ENCODE measurements at regions not wholly inside any gene's neighbourhood (a gene's known extent, or its start where the extent isn't known, plus 50 kb on each side); places are given as distances from the start of the nearest gene placed in this dataset.

DNA sequence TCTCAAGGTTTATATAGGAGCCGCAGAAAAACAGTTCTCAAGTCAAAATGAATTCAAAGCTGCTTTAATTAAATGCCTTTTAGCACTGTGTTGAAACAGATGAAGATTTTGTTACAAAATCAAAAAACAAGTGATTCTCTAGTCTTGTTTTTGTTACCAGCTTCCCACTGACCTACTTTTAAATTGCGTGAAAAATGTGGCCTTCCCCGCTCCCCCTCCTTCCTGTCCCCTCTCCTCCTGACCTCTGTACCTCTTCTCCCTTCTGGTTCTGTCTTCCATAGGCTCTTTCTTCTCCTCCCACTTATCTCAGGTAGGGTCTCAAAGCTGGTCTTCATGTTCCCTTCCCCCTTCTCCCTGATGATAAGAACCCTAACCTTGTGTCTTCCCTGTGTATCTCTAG is 90.0 kb upstream of the MDM1 start:
- Histone ChIP-seq H3K27ac (peak overlapping the region in 3 of 8 donors; percentile 29 to 36 (median 34)), H3K9me3 (no peaks in the 10 kb centered on the region), H3K4me3 (no peak overlapping the region), H3K36me3 (no peaks in the 10 kb centered on the region), H3K4me1 (peaks cover 0 to 48% (median 21%) of the 10 kb centered on the region in 6 donors), H3K27me3 (replicated peaks in 1 of 7) (no peaks in the 10 kb centered on the region)
- DNase-seq = no peak
- intact Hi-C loops (cut with DNase I; ENCODE audit: low total_unique reads) = no loop called here
- WGBS, 5 donors = 70 to 83% (median 75%) methylated on average over 3 of the region's 3 CpGs
- TF ChIP-seq POLR2AphosphoS5 (IDR thresholded peaks at IDR 0.05) (no peak), POLR2A (IDR thresholded peaks at IDR 0.05) (no peak)
- TF ChIP-seq, protein P1, sequence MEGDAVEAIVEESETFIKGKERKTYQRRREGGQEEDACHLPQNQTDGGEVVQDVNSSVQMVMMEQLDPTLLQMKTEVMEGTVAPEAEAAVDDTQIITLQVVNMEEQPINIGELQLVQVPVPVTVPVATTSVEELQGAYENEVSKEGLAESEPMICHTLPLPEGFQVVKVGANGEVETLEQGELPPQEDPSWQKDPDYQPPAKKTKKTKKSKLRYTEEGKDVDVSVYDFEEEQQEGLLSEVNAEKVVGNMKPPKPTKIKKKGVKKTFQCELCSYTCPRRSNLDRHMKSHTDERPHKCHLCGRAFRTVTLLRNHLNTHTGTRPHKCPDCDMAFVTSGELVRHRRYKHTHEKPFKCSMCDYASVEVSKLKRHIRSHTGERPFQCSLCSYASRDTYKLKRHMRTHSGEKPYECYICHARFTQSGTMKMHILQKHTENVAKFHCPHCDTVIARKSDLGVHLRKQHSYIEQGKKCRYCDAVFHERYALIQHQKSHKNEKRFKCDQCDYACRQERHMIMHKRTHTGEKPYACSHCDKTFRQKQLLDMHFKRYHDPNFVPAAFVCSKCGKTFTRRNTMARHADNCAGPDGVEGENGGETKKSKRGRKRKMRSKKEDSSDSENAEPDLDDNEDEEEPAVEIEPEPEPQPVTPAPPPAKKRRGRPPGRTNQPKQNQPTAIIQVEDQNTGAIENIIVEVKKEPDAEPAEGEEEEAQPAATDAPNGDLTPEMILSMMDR (IDR thresholded peaks at IDR 0.05 in 8 of 11, conservative IDR thresholded peaks at IDR 0.05 in 3 of 11) = no peak

DNA sequence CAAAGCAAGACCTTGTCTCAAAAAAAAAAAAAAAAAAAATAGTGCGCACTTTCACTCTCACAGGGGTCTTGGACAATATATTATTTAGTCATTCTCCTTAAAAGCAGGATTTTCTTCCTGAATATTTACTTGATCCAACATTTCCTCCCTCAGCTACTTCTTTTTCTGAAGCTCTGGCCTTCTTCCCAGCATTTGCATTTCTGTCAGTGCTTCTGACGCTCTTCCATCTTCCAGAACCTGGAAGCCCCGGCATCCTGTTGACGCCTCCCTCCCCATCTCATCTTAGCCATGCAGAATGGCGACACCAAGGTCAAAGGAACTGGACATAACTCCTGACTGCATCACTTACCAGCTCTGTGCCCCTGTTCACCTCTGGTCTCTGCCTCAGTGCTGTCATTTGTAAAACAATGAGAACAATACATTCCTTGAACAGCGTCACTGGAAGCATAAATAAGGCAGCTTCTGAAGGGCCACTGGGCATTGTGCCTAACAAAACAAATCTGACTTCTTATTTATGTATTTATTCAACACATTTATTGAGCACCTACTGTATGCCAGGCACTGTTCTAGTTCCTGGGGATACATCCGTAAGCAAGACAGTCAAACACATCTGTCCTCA is 90.9 kb upstream of the MDM1 start:
- peak overlapping the region in 2 of 8 donors; percentile 13 to 34 for H3K27ac ChIP-seq
- WGBS, 5 donors = 60 to 77% (median 68%) methylated on average over 7 of the region's 7 CpGs
- intact Hi-C loops (cut with DNase I; ENCODE audit: low total_unique reads) = no loop called here

DNA sequence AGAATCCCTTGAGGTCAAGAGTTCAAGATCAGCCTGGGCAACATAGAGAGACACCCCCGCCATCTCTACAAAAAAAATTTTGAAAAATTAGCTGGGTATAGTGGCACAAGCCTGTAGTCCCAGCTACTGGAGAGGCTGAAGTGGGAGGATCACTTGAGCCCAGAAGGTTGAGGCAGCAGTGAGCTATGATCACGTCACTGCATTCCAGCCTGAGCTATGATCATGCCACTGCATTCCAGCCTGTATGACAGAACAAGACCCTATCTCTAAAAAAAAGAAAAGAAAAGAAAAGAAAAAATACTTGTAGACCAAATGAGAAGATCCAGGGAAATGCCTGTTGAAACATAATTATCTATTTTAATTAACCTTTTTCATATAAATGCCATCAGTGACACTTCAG is 93.8 kb upstream of the MDM1 start:
- Histone ChIP-seq H3K27ac (peak overlapping the region in 1 of 8 donors; percentile 7), H3K4me1 (peaks cover 0 to 24% (median 11%) of the 10 kb centered on the region in 6 donors), H3K9me3 (no peaks in the 10 kb centered on the region), H3K36me3 (no peaks in the 10 kb centered on the region), H3K4me3 (no peak overlapping the region), H3K27me3 (replicated peaks in 1 of 7) (no peaks in the 10 kb centered on the region)
- WGBS, 5 donors = 79 to 93% (median 91%) methylated on average over 2 of the region's 2 CpGs
- TF ChIP-seq, protein P1 (IDR thresholded peaks at IDR 0.05 in 8 of 11, conservative IDR thresholded peaks at IDR 0.05 in 3 of 11) = no peak
- TF ChIP-seq POLR2A (IDR thresholded peaks at IDR 0.05) (no peak), POLR2AphosphoS5 (IDR thresholded peaks at IDR 0.05) (no peak)
- intact Hi-C loops (cut with DNase I; ENCODE audit: low total_unique reads) = no loop called here
- DNase-seq = no peak

More for the DNA sequence above, 90.9 kb upstream of the MDM1 start:
- TF ChIP-seq POLR2AphosphoS5 (IDR thresholded peaks at IDR 0.05) (no peak), POLR2A (IDR thresholded peaks at IDR 0.05) (no peak)
- TF ChIP-seq, protein P1 (IDR thresholded peaks at IDR 0.05 in 8 of 11, conservative IDR thresholded peaks at IDR 0.05 in 3 of 11) = no peak
- no peak for DNase-seq
- no peaks in the 10 kb centered on the region for H3K9me3 ChIP-seq
- H3K36me3 ChIP-seq = no peaks in the 10 kb centered on the region
- H3K4me3 ChIP-seq = no peak overlapping the region
- H3K27me3 ChIP-seq (replicated peaks in 1 of 7) = no peaks in the 10 kb centered on the region
- H3K4me1 ChIP-seq = peaks cover 0 to 40% (median 20%) of the 10 kb centered on the region in 6 donors

DNA sequence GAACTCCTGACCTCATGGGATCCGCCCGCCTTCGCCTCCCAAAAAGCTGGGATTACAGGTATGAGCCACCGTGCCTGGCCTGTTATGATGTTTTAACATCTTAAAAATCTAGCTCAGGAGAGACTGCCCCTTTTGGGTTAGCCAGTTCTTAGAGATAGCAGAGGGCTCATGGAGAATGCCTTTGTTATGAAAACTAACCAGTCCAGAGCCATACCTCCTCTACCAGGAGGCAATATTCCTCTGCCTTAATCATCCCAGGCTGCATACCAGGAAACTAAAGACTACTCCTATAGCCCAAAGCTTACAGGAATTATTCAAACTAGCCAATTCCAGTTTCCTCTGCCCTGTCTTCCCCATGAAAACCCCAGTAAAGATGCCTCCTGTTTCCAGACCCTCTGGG is 96.0 kb upstream of the MDM1 start:
- WGBS, 5 donors = 96 to 100% (median 98%) methylated on average over 4 of the region's 4 CpGs
- no peaks in the 10 kb centered on the region for H3K27me3 ChIP-seq (replicated peaks in 1 of 7)
- H3K9me3 ChIP-seq = no peaks in the 10 kb centered on the region
- H3K27ac ChIP-seq = no peak overlapping the region
- TF ChIP-seq, protein P1 (IDR thresholded peaks at IDR 0.05 in 8 of 11, conservative IDR thresholded peaks at IDR 0.05 in 3 of 11) = no peak
- TF ChIP-seq POLR2AphosphoS5 (IDR thresholded peaks at IDR 0.05) (no peak), POLR2A (IDR thresholded peaks at IDR 0.05) (no peak)
- no peak overlapping the region for H3K4me3 ChIP-seq
- DNase-seq = no peak
- H3K36me3 ChIP-seq = peaks cover 0 to 4% (median 0%) of the 10 kb centered on the region in 6 donors
- intact Hi-C loops (cut with DNase I; ENCODE audit: low total_unique reads) = no loop called here
- H3K4me1 ChIP-seq = peaks cover 0 to 3% (median under 1%) of the 10 kb centered on the region in 6 donors
